IMR-90 (cell line): ENCODE measurements at regions not wholly inside any gene's neighbourhood (a gene's known extent, or its start where the extent isn't known, plus 50 kb on each side); places are given as distances from the start of the nearest gene placed in this dataset.

Experiments used
- BHLHE40 ChIP-seq: fragments of 150-350 bp; IDR thresholded peaks from 2 replicates; pipeline ENCODE4 v1.6.1; 2016; ENCODE audit warnings: mild to moderate bottlenecking, low read depth, low read length
- CEBPB ChIP-seq: IDR thresholded peaks from 2 replicates; pipeline ENCODE4 v1.6.1; 2012; ENCODE audit warnings: low read depth, low read length, improper control_type of control experiment
- MXI1 ChIP-seq: IDR thresholded peaks from 2 replicates; pipeline ENCODE4 v1.6.1; 2012; ENCODE audit warnings: low read depth, mild to moderate bottlenecking, low read length, moderate library complexity, borderline replicate concordance
- POLR2A ChIP-seq: IDR thresholded peaks from 2 replicates; pipeline ENCODE4 v1.6.1; 2012; ENCODE audit warnings: mild to moderate bottlenecking, low read depth, low read length
- RAD21 ChIP-seq: IDR thresholded peaks from 2 replicates; pipeline ENCODE4 v1.6.1; 2012; ENCODE audit warnings: low read length, improper control_type of control experiment
- RCOR1 ChIP-seq: IDR thresholded peaks from 2 replicates; pipeline ENCODE4 v1.6.1; 2012; ENCODE audit warnings: mild to moderate bottlenecking, low read length, improper control_type of control experiment; ENCODE audit not compliant: insufficient replicate concordance
- RFX5 ChIP-seq: IDR thresholded peaks from 2 replicates; pipeline ENCODE4 v1.8.0; 2012; ENCODE audit warnings: low read depth, mild to moderate bottlenecking, low read length, moderate library complexity
- SMC3 ChIP-seq: fragments of 150-350 bp; IDR thresholded peaks from 2 replicates; pipeline ENCODE4 v1.6.1; 2016; ENCODE audit warnings: low read depth, mild to moderate bottlenecking, antibody characterized with exemption, low read length, moderate library complexity
- USF2 ChIP-seq: fragments of 150-350 bp; IDR thresholded peaks from 2 replicates; pipeline ENCODE4 v1.6.1; 2017; ENCODE audit warnings: mild to moderate bottlenecking, antibody characterized with exemption, low read length, low read depth
- TF ChIP-seq, protein P1 (sequence below): conservative IDR thresholded peaks from 2 replicates; pipeline ENCODE4 v1.5.1; 2012; ENCODE audit warnings: mild to moderate bottlenecking, low read depth, low read length, improper control_type of control experiment

GRCh38 chr18:51463483-51464136 lies 266.1 kb upstream of the MEX3C start:
- TF ChIP-seq RFX5 (no peak), POLR2A (no peak), SMC3 (no peak), CEBPB (no peak), USF2 (no peak), BHLHE40 (no peak), RAD21 (no peak), RCOR1 (no peak), MXI1 (no peak)
- TF ChIP-seq, protein P1, sequence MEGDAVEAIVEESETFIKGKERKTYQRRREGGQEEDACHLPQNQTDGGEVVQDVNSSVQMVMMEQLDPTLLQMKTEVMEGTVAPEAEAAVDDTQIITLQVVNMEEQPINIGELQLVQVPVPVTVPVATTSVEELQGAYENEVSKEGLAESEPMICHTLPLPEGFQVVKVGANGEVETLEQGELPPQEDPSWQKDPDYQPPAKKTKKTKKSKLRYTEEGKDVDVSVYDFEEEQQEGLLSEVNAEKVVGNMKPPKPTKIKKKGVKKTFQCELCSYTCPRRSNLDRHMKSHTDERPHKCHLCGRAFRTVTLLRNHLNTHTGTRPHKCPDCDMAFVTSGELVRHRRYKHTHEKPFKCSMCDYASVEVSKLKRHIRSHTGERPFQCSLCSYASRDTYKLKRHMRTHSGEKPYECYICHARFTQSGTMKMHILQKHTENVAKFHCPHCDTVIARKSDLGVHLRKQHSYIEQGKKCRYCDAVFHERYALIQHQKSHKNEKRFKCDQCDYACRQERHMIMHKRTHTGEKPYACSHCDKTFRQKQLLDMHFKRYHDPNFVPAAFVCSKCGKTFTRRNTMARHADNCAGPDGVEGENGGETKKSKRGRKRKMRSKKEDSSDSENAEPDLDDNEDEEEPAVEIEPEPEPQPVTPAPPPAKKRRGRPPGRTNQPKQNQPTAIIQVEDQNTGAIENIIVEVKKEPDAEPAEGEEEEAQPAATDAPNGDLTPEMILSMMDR, result no peak
